Neural progenitor cell (in vitro differentiated cells): ENCODE measurements at regions not wholly inside any gene's neighbourhood (a gene's known extent, or its start where the extent isn't known, plus 50 kb on each side); places are given as distances from the start of the nearest gene placed in this dataset.

Experiments used
- CTCF ChIP-seq: fragments of 200-600 bp; sonication (generic); IDR thresholded peaks from 2 replicates; pipeline ENCODE4 v1.5.1; 2017; ENCODE audit warnings: antibody characterized with exemption, mild to moderate bottlenecking
- EZH2 ChIP-seq: fragments of 200-600 bp; sonication (generic); IDR thresholded peaks from 2 replicates; pipeline ENCODE4 v1.6.1; 2017; ENCODE audit warnings: antibody characterized with exemption, mild to moderate bottlenecking, moderate library complexity

GRCh38 chr5:18798058-18798457 lies 1163.8 kb downstream of the TAF11L14 start:
- TF ChIP-seq EZH2 (no peak), CTCF (no peak)
